Smooth muscle cell (in vitro differentiated cells): ENCODE measurements at regions not wholly inside any gene's neighbourhood (a gene's known extent, or its start where the extent isn't known, plus 50 kb on each side); places are given as distances from the start of the nearest gene placed in this dataset.

Source experiments
- DNase-seq: peaks from one replicate; lab custom pipeline; 2025; ENCODE audit not compliant: unreplicated experiment; lab: John Stamatoyannopoulos, UW
- H2AFZ ChIP-seq: fragments of 200-600 bp; sonication (generic); 2 replicates; pipeline ENCODE4 v1.6.0; 2016; ENCODE audit warnings: antibody characterized with exemption, low read depth, mild to moderate bottlenecking
- H3F3A ChIP-seq: fragments of 200-600 bp; sonication (generic); 2 replicates; pipeline ENCODE4 v1.6.0; 2017; ENCODE audit warnings: antibody characterized with exemption, low read depth
- H3K27ac ChIP-seq: fragments of 200-600 bp; sonication (generic); 2 replicates; pipeline ENCODE4 v1.5.1; 2016; ENCODE audit warnings: low read depth, mild to moderate bottlenecking
- H3K27me3 ChIP-seq: fragments of 200-600 bp; sonication (generic); 2 replicates; pipeline ENCODE4 v1.6.1; 2016; ENCODE audit warnings: low read depth, mild to moderate bottlenecking
- H3K36me3 ChIP-seq: fragments of 200-600 bp; sonication (generic); 2 replicates; pipeline ENCODE4 v1.5.1; 2016; ENCODE audit warnings: low read depth
- H3K4me1 ChIP-seq: fragments of 200-600 bp; sonication (generic); 2 replicates; pipeline ENCODE4 v1.5.1; 2016; ENCODE audit warnings: low read depth
- H3K4me2 ChIP-seq: fragments of 200-600 bp; sonication (generic); 2 replicates; pipeline ENCODE4 v1.6.0; 2016; ENCODE audit warnings: mild to moderate bottlenecking
- H3K4me3 ChIP-seq: fragments of 200-600 bp; sonication (generic); 2 replicates; pipeline ENCODE4 v1.5.1; 2016; ENCODE audit warnings: mild to moderate bottlenecking
- H3K79me2 ChIP-seq: fragments of 200-600 bp; sonication (generic); 2 replicates; pipeline ENCODE4 v1.6.0; 2016; ENCODE audit warnings: low read depth, mild to moderate bottlenecking
- H3K9ac ChIP-seq: fragments of 200-600 bp; sonication (generic); 2 replicates; pipeline ENCODE4 v1.6.0; 2016; ENCODE audit warnings: low read depth
- H3K9me3 ChIP-seq: fragments of 200-600 bp; sonication (generic); replicated peaks from 2 replicates; pipeline ENCODE4 v1.5.1; 2016; ENCODE audit warnings: low read depth
- H4K20me1 ChIP-seq: fragments of 200-600 bp; sonication (generic); 2 replicates; pipeline ENCODE4 v1.6.0; 2016; ENCODE audit warnings: low read depth
- WGBS: methylation state at CpG from one replicate; pipeline ENCODE4 v1.1.7; 2016; ENCODE audit warnings: low lambda C conversion rate; 5-methylcytosine and 5-hydroxymethylcytosine counted together
- TF ChIP-seq, protein P1 (sequence below): fragments of 200-600 bp; sonication (generic); IDR thresholded peaks from 2 replicates; pipeline ENCODE4 v1.5.1; 2017; ENCODE audit warnings: borderline replicate concordance, mild to moderate bottlenecking, antibody characterized with exemption; ENCODE audit not compliant: insufficient read depth, poor library complexity, severe bottlenecking

- Histone ChIP-seq H4K20me1 (no peaks in the 10 kb centered on the region), H3K4me1 (peaks cover 18% of the 10 kb centered on the region), H2AFZ (no peak overlapping the region), H3K4me2 (no peak overlapping the region), H3K79me2 (no peaks in the 10 kb centered on the region), H3K9me3 (no peaks in the 10 kb centered on the region), H3F3A (no peaks in the 10 kb centered on the region), H3K36me3 (no peaks in the 10 kb centered on the region), H3K27me3 (no peaks in the 10 kb centered on the region), H3K9ac (no peak overlapping the region), H3K27ac (no peak overlapping the region), H3K4me3 (no peak overlapping the region)
- TF ChIP-seq, protein P1, sequence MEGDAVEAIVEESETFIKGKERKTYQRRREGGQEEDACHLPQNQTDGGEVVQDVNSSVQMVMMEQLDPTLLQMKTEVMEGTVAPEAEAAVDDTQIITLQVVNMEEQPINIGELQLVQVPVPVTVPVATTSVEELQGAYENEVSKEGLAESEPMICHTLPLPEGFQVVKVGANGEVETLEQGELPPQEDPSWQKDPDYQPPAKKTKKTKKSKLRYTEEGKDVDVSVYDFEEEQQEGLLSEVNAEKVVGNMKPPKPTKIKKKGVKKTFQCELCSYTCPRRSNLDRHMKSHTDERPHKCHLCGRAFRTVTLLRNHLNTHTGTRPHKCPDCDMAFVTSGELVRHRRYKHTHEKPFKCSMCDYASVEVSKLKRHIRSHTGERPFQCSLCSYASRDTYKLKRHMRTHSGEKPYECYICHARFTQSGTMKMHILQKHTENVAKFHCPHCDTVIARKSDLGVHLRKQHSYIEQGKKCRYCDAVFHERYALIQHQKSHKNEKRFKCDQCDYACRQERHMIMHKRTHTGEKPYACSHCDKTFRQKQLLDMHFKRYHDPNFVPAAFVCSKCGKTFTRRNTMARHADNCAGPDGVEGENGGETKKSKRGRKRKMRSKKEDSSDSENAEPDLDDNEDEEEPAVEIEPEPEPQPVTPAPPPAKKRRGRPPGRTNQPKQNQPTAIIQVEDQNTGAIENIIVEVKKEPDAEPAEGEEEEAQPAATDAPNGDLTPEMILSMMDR, result no peak
- no peak for DNase-seq
- WGBS, result 88% methylated on average over 1 of the region's 1 CpG
Measured at GRCh38 chr2:16039055-16039454, 98.7 kb downstream of the MYCN start.

GRCh38 chr2:16038621-16039020 is 98.3 kb downstream of the MYCN start:
- Histone ChIP-seq H3K9me3 (no peaks in the 10 kb centered on the region), H3K79me2 (no peaks in the 10 kb centered on the region), H3K4me2 (no peak overlapping the region), H3K4me1 (peaks cover 18% of the 10 kb centered on the region), H3K27ac (no peak overlapping the region), H3K9ac (no peak overlapping the region), H3K36me3 (no peaks in the 10 kb centered on the region), H4K20me1 (no peaks in the 10 kb centered on the region), H3K27me3 (no peaks in the 10 kb centered on the region), H3K4me3 (no peak overlapping the region), H2AFZ (no peak overlapping the region), H3F3A (no peaks in the 10 kb centered on the region)
- DNase-seq, result no peak
- WGBS, result 83% methylated on average over 11 of the region's 11 CpGs
- TF ChIP-seq, protein P1, result no peak

DNA sequence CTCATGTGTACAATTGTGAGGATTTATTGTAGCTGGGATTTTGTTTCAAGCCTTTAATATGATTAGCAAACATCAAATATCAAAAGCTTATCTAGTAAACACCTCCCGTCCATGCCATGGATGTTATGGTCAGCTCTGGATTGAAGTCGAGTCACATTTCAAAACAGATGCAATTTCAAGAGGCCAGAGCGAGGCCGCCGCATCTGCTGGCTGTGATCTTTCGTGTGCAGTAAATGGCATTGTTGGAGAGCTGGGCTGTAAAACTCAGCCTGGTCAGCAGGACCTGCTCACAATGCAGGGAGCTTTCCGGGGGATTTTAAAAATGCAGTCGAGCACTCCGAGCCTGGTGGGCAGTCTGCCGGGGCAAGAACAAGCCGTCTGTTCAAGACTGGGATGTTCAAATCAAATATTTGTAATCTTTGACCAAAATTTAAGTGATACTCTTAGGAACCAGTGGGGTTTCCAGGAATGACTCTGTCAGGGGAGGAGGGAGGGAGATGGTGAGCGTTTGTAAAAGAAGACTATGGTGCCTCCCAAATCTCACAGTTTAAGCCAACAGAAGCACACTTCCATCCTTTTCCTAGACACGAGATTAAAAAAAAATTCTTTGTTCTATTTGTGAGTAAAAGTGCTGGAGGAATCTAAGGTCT is 97.6 kb downstream of the MYCN start:
- no peak overlapping the region for H3K9ac ChIP-seq
- H3K79me2 ChIP-seq, result no peaks in the 10 kb centered on the region
- H4K20me1 ChIP-seq, result no peaks in the 10 kb centered on the region
- no peaks in the 10 kb centered on the region for H3K27me3 ChIP-seq
- no peak overlapping the region for H3K27ac ChIP-seq
- 28% methylated on average over 13 of the region's 13 CpGs for WGBS
- H3K4me3 ChIP-seq, result no peak overlapping the region
- H3K9me3 ChIP-seq, result no peaks in the 10 kb centered on the region
- H2AFZ ChIP-seq, result peak overlapping the region; percentile 35
- H3K4me2 ChIP-seq, result no peak overlapping the region
- H3F3A ChIP-seq, result no peaks in the 10 kb centered on the region
- DNase-seq, result no peak
- H3K36me3 ChIP-seq, result no peaks in the 10 kb centered on the region
- TF ChIP-seq, protein P1, result no peak
- H3K4me1 ChIP-seq, result peaks cover 18% of the 10 kb centered on the region

GRCh38 chr2:16036951-16037350 is 96.6 kb downstream of the MYCN start:
- no peak overlapping the region for H3K4me2 ChIP-seq
- H3K4me3 ChIP-seq, result no peak overlapping the region
- no peaks in the 10 kb centered on the region for H3K36me3 ChIP-seq
- no peaks in the 10 kb centered on the region for H3K9me3 ChIP-seq
- no peaks in the 10 kb centered on the region for H3K27me3 ChIP-seq
- TF ChIP-seq, protein P1, result no peak
- H4K20me1 ChIP-seq, result no peaks in the 10 kb centered on the region
- no peak overlapping the region for H2AFZ ChIP-seq
- DNase-seq, result no peak
- H3K27ac ChIP-seq, result no peak overlapping the region
- WGBS, result 87% methylated on average over 3 of the region's 3 CpGs
- H3F3A ChIP-seq, result no peaks in the 10 kb centered on the region
- H3K79me2 ChIP-seq, result no peaks in the 10 kb centered on the region
- peaks cover 18% of the 10 kb centered on the region for H3K4me1 ChIP-seq
- H3K9ac ChIP-seq, result no peak overlapping the region
